GM06990 (cell line): ENCODE measurements at regions not wholly inside any gene's neighbourhood (a gene's known extent, or its start where the extent isn't known, plus 50 kb on each side); places are given as distances from the start of the nearest gene placed in this dataset.
"Not testable (repeated sequence)": the region's sequence is repeated elsewhere in the genome, so short reads cannot be mapped to it uniquely, and the experiment has no call there.

Experiments used
- DNase-seq: peaks from one replicate; pipeline ENCODE4 v3.0.0-alpha.2; 2011; ENCODE audit not compliant: insufficient read length; ENCODE audit errors: extremely low read depth
- H3K27me3 ChIP-seq: replicated peaks from 2 replicates; pipeline ENCODE4 v1.6.0; 2011; ENCODE audit warnings: low read length; ENCODE audit not compliant: control insufficient read depth, insufficient read depth
- H3K36me3 ChIP-seq: 2 replicates; pipeline ENCODE4 v1.5.1; 2011; ENCODE audit warnings: low read length; ENCODE audit not compliant: control insufficient read depth, insufficient read depth
- H3K4me3 ChIP-seq: replicated peaks from 2 replicates; pipeline ENCODE4 v1.5.1; 2011; ENCODE audit warnings: low read depth, mild to moderate bottlenecking, control low read depth, low read length
- CTCF ChIP-seq: IDR thresholded peaks from 2 replicates; pipeline ENCODE4 v1.5.1; 2011; ENCODE audit warnings: low read length, control low read depth, mild to moderate bottlenecking, inconsistent platforms; ENCODE audit not compliant: insufficient read depth, poor library complexity, severe bottlenecking

- Histone ChIP-seq H3K36me3 (no peaks in the 10 kb centered on the region), H3K4me3 (no peak overlapping the region), H3K27me3 (no peaks in the 10 kb centered on the region)
- no peak for DNase-seq
- TF ChIP-seq CTCF: no peak
These were observed 225.8 kb upstream of the NOCT start for GRCh38 chr4:138789796-138790195.

GRCh38 chr4:138788857-138789256 lies 226.7 kb upstream of the NOCT start:
- Histone ChIP-seq H3K4me3 (no peak overlapping the region), H3K36me3 (no peaks in the 10 kb centered on the region), H3K27me3 (no peaks in the 10 kb centered on the region)
- no peak for TF ChIP-seq CTCF
- no peak for DNase-seq

GRCh38 chr4:138788267-138788790 lies 227.3 kb upstream of the NOCT start:
- TF ChIP-seq CTCF: no peak
- no peak for DNase-seq
- no peak overlapping the region for H3K4me3 ChIP-seq
- no peaks in the 10 kb centered on the region for H3K36me3 ChIP-seq
- H3K27me3 ChIP-seq: no peaks in the 10 kb centered on the region

GRCh38 chr4:138779761-138780160 lies 235.8 kb upstream of the NOCT start:
- H3K36me3 ChIP-seq, H3K27me3 ChIP-seq, H3K4me3 ChIP-seq, DNase-seq: not testable (repeated sequence)

GRCh38 chr4:138775890-138776289 lies 239.7 kb upstream of the NOCT start:
- no peak for DNase-seq
- H3K27me3 ChIP-seq: no peaks in the 10 kb centered on the region
- TF ChIP-seq CTCF: no peak
- H3K4me3 ChIP-seq: no peak overlapping the region
- H3K36me3 ChIP-seq: no peaks in the 10 kb centered on the region

GRCh38 chr4:138775489-138775888 lies 240.1 kb upstream of the NOCT start:
- Histone ChIP-seq H3K36me3 (no peaks in the 10 kb centered on the region), H3K27me3 (no peaks in the 10 kb centered on the region), H3K4me3 (no peak overlapping the region)
- no peak for DNase-seq
- TF ChIP-seq CTCF: no peak
